RKO (cell line): ENCODE measurements at regions not wholly inside any gene's neighbourhood (a gene's known extent, or its start where the extent isn't known, plus 50 kb on each side); places are given as distances from the start of the nearest gene placed in this dataset.
"Not testable (repeated sequence)": the region's sequence is repeated elsewhere in the genome, so short reads cannot be mapped to it uniquely, and the experiment has no call there.

Experiments used
- DNase-seq: peaks from one replicate; pipeline ENCODE4 v3.0.0-alpha.2; 2016; ENCODE audit warnings: low spot score

DNA sequence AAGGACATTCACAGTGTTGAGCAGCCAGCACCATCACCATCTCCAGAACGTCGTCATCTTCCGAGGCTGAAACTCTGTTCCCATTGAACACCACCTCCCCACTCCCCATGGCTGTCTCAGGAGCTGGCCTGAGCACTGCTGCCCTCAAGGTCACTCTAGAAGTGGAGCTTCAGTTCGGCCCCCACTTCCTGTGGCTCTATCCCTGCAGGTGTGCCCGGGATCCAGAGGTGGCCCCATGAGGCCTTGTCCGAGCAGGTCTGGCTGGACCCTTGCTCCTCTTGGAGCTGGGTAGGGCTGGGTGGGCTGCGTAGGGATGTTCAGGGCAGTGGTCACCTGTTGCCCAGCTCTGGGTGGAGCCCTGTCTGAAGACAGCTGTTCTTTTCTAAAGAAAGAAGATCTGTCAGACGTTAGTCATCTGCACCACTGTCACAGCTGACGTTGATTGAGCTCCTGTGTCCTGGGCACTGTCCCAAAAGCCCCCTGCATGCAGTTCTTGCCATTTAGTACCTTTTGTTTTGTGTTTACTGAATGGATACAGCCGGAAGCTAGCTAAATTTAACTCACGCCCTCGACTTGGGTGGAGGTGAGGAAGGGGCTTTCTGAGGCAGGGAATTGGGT, 75.5 kb upstream of the CLDN5 start:
- no peak for DNase-seq

DNA sequence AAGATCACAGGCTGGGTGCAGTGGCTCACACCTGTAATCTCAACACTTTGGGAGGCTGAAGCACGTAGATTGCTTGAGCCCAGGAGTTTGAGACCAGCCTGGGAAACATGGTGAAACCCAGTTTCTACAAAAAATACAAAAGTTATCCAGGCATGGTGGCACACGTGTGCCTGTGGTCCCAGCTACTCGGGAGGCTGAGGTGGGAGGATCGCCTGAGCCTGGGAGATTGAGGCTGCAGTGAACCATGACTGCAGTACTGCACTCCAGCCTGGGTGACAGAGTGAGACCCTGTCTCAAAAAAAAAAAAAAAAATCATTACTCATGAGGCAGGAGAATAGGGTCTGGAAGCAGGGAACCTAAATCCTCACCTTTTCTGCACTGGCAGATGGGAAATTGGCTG, 79.1 kb upstream of the CLDN5 start:
- DNase-seq, result not testable (repeated sequence)

DNA sequence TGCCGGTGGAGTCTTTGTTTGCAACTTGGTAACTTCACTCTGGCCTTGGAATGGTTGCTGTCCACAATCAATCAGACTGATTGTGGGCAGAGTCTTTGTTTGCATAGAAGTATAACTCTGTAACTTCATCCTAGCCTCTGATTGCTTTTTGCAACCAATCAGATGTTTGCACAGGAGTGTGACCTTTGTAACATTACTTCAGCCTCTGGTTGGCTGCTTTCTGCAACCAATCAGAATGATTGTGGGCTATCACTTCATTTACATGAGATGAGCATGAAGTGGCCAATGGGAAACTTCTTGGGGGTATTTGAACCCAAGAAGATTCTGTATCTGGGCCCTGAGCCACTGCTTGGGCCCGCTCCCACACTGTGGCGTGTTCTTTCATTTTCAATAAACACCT, 79.6 kb upstream of the CLDN5 start:
- DNase-seq, result no peak

DNA sequence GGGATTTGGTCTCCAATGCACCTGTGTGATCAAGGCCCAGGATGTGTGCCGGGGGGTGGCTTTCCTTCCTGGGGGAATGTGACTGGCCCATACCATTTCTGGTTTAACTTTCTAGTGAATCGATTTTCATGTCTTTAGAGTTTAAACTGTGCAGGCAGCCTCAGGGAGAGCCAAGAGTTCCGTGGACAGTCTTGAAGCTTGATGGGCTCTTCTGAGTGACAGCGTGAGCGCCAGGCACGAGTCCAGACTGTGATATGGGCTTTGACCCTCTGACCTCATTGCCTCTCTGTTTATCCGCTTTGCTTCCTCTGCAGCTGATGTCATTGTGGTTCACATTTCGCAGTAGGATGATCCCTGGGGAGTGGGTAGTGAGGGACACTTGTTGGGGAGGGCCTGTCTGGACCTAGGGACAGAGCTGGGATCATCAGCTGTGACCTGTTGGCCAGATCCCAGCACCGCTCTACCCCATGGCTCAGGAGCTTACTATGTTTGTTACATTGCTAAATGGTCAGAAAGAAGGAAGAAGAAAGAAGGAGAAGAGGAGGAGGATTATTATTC, 80.6 kb upstream of the CLDN5 start:
- DNase-seq, result no peak

DNA sequence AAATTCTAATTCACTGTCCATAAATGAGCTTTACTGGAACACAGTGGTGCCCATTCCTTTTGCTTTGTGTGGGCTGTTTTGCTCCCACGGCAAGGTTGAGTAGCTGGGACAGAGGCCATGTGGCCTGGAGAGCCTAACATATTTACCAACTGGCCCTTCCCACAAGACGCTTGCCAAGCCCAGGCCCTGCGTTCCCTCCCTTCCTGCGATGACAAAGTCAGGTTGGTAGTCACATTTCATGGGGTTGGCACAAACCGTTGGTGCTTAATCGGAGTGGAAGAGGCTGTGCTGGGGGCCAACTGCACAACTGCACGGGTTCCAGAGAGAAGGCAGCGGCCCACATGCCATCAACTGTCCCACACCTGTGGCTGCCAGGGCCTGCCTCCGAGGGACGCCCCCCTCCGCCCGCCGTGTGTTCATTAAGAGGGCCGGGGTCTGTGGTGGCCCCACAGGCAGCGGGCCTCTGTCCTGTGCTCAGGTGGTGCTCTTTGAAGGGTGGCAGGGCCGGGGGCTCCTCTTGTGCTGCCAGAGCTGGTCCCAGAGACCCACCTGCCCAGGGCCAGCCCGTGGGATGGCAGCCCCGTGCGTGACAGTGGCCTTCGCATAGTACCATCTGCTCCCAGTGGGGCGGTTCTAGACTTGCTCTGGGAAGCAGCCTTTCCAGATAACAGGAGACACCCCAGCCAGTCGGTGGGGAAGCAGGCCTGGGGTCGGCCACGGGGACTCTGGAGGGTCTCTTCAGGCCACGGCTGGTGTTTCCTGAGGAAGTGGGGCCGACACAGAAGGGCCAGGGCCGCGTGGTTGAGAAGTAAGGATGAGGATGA, 81.5 kb upstream of the CLDN5 start:
- DNase-seq, result no peak

DNA sequence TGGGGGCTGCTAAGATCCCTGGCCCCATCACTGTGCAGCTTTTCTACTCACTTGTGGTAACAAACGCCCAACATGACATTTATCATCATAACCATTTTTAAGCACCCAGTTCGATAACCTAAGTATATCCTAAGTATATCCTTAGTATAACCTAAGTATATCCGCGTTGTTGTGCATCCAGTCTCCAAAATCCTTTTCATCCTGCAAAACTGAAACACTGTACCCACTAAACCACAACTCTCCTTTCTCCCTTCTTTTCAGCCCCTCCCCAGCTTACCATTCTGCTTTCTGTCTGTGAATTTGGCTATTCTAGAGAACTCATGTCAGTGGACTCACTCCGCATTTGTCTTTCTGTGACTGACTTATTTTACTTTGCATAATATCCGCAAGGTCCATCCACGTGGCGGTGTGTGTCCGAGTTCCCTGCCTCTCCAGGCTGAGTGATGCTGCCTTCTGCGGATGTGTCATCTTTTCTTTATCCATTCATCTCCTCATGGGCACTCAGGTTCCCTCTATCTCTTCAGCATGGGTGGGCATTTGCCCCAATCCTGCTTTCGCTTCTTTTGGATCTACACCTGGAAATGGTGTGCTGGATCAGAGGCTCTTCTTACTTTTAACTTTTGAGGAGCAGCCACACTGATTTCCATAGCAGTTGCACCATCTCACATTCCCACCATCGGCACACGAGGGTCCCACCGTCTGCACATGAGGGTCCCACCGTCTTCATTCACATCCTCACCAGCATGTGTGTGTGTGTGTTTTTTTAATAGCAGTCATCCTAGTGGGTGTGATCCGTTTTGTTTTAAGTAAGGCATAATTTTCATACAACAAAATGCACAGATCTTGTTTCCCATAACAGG, 82.4 kb upstream of the CLDN5 start:
- DNase-seq, result no peak

DNA sequence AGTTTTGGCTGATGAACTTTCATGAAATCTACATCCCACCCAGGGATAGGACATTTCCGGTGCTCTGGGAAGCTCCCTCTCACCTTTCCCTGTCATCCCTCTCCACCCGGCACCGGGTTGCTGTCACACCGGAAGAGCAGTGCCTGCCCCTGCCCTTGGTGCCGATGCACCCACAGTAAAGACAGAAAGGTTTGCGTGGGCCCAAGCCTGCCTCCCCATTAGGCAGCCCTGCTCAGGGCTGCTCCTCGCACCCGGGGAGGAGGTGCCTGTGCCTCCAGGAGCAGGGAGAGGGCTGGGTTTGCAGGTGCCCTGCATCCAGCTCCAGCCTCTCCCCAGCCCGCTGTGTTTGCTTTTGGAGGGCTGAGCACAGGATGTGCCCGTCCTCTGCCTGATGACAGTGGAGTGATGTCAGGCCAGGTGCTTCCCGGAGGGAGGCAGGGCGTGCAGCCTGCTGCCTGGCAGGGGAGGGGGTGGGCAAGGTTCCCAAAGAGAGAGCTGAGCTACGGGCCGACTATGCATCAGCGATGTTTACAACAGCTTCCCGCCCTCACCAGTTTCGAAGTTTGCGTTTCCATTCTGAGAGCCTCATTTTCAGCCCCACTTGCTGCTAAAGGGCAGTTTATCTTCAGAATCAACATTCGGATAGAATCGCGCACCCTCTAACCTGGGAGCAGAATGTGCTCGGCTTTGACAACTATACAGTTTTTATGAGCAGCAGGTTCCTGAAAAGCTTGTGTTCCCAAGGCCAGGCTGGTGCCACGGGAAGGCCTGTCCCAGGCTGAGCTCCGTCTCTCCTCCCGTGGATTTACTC, 83.2 kb upstream of the CLDN5 start:
- no peak for DNase-seq

DNA sequence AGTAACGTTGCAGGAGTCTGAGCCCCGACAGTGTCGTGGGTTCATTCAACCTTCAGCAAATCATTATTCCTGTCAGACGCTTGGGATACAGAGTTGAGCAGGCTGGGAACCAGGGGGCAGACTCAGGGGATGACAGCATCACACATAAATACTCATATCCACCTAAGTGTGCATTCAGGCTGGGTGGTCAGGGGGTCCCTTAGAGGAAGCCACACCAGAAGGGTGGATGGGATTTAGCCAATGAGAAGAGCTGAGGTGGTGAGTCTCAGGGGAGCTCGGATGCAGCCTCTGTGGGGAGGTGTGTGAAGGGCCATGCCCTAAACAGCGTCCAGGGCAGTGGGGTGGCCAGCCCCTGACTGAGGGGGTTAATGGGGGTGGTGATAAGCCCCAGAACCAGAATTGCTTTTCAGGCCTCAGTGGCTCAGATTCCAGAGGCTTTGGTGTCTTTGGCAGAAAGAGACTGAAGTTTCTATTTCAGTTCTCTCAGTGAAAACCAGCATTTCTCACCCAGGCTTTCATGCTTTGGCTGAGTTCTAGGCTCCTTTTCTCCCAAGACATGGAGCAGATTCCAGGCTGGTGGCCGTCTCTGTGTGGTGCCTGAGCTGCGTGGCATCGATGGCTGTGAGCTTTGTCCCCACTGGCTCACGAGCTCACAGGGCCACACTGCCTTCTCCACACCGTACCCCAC, 83.9 kb upstream of the CLDN5 start:
- no peak for DNase-seq

DNA sequence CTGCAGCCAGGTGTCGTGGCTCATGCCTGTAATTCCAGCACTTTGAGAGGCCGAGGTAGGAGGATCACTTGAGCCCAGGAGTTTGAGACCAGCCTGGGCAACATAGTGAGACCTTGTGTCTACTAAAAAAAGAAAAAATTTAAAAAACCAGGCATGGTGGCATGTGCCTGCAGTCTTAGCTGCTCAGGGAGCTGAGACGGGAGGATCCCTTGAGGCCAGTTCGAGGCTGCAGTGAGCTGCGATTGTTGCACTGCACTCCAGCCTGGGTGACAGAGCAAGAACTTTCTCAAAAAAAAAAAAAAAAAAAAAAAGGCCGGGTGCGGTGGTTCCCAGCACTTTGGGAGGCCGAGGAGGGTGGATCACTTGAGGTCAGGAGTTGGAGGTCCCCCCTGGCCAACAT, 85.5 kb upstream of the CLDN5 start:
- not testable (repeated sequence) for DNase-seq

DNA sequence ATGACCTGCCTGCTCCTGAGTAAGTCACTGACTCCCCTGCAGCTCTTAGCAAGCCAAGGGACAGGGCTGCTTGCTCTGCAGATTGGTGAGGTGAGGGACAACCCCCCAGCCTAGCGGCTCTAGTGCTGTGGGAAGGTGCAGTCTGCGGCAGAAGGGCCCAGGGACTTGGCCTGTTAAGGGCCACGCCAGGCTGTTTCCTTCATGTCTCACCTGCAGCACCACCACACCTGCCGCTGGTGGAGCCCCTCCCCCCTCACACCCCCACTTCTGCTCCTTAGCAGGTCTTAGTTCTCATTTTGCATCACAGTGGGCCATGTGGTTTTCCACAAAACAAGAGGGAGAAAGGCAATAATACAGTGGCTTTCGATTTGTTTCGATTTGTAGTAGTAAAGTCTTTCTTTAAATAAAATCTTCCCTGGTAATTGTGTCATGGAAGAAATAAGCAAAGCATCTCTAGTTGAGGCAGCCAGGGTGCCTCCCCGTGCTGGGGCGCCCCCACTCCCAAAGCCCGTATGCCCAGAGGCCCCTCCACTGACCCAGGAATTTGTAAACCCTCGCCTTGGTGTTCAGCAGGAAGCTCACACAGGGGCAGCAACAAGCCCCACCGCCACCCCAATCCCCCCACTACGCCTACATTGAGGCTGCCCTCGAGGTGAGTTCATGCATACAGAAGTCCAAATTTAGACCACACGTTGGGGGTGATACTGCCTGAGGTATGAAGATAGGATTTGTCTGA, 86.5 kb upstream of the CLDN5 start:
- no peak for DNase-seq

DNA sequence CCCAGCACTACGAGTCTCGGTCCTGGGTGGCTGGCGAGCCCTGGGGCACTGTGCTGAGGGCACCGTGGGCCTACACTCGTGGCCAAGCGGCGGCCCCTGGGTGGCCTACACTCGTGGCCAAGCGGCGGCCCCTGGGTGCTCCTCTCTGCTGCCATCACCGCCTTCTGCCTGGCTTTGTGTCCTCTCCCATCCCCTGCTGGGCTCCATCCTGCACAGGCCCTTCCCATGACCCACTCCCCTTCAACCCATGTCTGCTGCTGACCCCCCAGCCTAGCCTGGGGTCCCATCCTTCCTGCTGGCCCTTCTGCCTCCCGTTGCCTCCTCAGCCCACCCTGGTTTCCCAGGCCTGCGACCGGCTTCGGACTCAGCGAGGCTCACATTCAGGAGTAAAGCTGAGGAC, 87.4 kb upstream of the CLDN5 start:
- DNase-seq, result no peak

DNA sequence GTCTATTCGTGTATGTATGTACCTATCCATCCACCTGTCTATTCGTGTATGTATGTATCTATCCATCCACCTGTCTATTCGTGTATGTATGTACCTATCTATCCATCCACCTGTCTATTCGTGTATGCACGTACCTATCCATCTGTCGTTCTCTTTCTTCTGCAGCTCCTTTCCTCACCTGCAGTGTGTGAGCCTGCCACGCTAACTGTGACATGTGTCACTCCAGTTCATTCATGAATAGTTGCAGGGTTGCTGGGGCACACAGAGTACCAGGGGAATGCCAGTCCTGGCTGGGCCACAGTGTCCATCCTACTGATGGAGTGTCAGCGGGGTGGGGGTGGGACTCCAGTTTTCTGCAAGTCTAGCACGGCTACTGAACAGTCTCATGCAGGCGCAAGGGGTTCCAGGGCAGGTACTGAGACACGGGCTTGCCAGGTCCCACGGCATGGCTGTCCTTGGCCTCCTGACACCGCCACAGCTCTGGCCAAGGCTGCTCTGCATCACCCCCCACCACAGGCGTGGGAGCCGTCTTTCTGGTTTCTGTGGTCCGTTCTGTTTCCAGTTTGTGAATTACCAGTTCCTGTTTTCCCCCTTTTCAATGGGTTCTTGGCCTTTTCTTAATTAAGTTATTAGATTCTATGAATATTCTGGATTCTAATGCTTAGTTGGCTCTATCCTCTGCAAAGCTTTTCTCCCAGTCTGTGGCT, 88.8 kb upstream of the CLDN5 start:
- DNase-seq, result no peak

DNA sequence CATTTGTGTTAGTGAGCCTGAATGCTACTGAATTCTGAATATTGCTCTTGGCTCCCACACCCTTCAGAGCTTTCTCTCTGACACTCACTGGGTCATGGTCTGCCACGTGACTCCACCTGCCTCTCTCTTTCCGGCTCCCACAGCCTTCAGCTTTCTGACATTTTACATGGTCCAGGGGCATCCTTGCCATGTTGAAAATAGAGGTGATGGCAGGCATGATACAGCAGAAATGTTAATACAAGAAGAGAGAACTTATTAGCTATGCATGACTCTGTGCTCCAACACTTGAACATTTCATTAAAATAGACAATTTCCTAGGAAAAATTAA, 90.3 kb upstream of the CLDN5 start:
- DNase-seq, result no peak

DNA sequence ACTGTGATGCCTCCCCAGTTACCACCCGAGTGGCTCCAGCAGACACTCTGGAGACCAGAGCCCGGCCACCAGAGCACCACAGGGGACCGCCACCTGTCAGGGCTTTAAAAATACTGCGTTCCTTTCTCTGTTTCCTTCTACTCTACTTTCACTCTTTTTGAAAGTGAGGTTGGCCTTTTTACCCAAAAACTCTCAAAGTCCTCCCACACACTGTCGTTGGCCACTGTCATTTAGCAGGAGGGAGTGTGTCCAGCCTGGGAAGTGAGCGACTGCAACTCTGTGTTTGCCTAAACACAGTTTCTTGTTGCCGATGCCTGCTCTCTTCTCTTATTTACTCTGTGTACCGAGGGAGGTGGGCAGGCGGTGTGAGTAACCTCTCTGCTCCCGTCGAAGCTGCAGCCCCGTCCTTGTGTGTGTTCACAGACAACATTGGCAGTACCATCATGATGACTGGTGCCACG, 90.8 kb upstream of the CLDN5 start:
- no peak for DNase-seq

DNA sequence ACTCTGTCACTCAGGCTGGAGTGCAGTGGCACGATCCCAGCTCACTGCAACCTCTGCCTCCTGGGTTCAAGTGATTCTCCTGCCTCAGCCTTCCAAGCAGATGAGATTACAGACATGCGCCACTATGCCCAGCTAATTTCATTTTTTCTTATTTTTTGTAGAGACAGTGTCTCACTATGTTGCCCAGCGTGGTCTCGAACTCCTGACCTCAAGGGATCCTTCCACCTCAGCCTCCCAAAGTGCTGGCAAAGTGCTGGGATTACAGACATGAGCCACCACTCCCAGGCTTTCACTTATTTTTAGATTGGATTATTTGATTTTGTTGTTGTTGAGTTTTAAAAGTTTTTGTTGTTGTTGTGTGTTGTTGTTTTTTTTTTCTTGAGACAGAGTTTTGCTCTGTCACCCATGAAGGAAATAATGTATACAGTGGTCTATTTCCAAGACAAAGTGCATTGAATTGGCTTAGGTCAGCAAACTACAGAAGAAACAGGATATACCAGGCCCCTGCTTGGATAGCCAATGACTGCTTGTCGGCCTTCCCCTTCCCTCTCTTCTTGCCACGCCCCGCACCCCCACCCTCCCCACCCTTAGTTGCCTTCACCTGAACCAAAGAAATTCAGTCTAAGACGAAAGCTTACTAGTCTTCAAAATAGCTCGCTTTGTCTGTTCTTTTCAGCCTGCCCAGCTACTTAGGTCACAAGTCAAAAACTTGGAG, 91.8 kb upstream of the CLDN5 start:
- no peak for DNase-seq

DNA sequence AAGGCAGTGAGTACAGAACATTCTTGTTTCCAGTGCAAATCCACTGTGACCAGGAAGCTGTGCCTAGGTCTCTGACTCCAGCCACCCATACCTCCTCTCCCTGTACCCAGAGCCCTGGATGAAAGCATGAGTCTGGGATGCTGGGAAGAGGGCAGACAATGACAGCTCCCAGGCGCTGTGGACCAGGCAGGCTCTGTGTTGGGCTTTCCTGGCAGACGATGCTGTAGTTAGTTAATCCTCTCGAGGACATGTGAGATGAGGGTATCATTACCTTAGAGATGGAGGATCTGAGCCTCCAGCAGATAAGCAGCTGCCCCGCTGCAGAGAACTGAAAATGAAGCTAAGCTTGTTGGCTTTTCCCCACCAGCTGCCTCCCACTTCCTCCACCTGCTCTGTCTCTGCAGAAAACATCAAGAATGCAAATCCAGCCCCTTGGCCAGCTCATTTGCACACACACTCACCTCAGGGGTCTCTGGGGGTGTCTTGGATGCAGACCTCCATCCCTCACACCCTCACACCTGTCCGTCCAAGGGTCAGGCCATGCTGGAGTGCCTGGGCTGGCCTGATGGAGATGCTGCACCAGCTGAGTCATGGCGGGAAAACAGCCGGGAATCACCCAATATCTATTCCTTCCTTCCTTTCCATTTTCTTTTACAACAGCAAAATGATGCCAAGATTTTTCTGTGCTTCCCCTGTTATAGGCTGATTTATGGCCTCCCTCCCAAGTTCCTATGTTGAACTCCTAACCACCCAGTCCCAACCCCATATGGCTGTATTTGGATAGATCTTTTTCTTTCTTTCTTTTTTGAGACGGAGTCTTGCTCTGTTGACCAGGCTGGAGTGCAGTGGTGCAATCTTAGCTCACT, 94.9 kb upstream of the SEPTIN5 start:
- no peak for DNase-seq

DNA sequence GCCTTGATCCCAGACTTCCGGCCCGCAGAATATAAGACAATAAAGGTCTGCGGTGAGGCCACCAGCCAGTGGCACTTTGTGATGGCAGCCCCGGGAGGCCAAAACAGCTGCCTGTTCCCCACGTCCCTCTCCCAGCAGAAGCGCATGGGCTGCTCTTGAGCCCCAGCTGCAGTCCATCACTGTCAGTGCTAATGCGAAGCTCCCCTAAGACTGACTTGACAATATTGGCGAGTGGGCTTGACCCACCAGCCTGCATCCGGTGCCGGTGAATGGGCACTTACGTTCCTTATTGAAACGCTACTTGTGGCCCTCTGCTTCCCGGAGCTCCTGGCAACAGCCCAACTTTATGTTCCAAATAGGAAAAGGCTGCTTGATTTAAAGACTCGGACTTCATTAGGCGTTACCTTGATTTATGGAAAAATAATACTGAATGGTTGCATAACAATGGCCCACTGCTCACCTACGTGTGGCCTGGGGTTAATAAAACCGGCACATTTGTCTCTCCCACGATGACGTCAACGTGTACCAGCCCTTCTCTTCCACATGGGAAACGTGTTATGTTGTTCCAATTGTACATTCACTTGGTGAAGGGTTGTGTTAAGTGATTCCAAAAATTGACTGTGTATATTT, 93.4 kb upstream of the SEPTIN5 start:
- no peak for DNase-seq
